Cardiac fibroblast (primary cell): ENCODE measurements at regions not wholly inside any gene's neighbourhood (a gene's known extent, or its start where the extent isn't known, plus 50 kb on each side); places are given as distances from the start of the nearest gene placed in this dataset.

Experiments used
- DNase-seq, 2 donors: peaks; one replicate each; pipeline versions ENCODE4 v3.0.0 to v3.0.0-alpha.2; 2010; ENCODE audit warnings: low read depth in 2 of 2
- H3K4me3 ChIP-seq, 2 donors: replicated peaks in 1 of 2; 1 replicate in 1 of 2; 2 replicates in 1 of 2; pipeline ENCODE4 v1.5.1; 2011; ENCODE audit warnings: low read depth in 2 of 2, low read length in 2 of 2, mild to moderate bottlenecking in 2 of 2, moderate library complexity in 1 of 2
- CTCF ChIP-seq: IDR thresholded peaks from one replicate; pipeline ENCODE4 v1.5.1; 2011; ENCODE audit warnings: low read depth, mild to moderate bottlenecking, low read length, inconsistent platforms

- no peak for DNase-seq
- no peak for TF ChIP-seq CTCF
- H3K4me3 ChIP-seq: no peak overlapping the region
Observed at GRCh38 chr2:145138626-145139025, 618.7 kb upstream of the ZEB2 start.

- no peak for DNase-seq
- no peak overlapping the region for H3K4me3 ChIP-seq
- TF ChIP-seq CTCF: no peak
Observed at GRCh38 chr2:145137901-145138300, 618.0 kb upstream of the ZEB2 start.

- no peak overlapping the region for H3K4me3 ChIP-seq
- no peak for TF ChIP-seq CTCF
- no peak for DNase-seq
Observed at GRCh38 chr2:145137211-145137610, 617.3 kb upstream of the ZEB2 start.

GRCh38 chr2:145136702-145137101 is 616.8 kb upstream of the ZEB2 start:
- no peak for TF ChIP-seq CTCF
- no peak overlapping the region for H3K4me3 ChIP-seq
- no peak for DNase-seq

GRCh38 chr2:145126146-145126545 is 606.2 kb upstream of the ZEB2 start:
- TF ChIP-seq CTCF: no peak
- H3K4me3 ChIP-seq: no peak overlapping the region
- no peak for DNase-seq

GRCh38 chr2:145124085-145124484 is 604.2 kb upstream of the ZEB2 start:
- no peak overlapping the region for H3K4me3 ChIP-seq
- no peak for TF ChIP-seq CTCF
- no peak for DNase-seq

GRCh38 chr2:145123606-145124005 is 603.7 kb upstream of the ZEB2 start:
- no peak for TF ChIP-seq CTCF
- no peak overlapping the region for H3K4me3 ChIP-seq
- peak; percentile 40 to 69 for DNase-seq
